ENCODE measurements at regions not wholly inside any gene's neighbourhood (a gene's known extent, or its start where the extent isn't known, plus 50 kb on each side); places are given as distances from the start of the nearest gene placed in this dataset.

DNA sequence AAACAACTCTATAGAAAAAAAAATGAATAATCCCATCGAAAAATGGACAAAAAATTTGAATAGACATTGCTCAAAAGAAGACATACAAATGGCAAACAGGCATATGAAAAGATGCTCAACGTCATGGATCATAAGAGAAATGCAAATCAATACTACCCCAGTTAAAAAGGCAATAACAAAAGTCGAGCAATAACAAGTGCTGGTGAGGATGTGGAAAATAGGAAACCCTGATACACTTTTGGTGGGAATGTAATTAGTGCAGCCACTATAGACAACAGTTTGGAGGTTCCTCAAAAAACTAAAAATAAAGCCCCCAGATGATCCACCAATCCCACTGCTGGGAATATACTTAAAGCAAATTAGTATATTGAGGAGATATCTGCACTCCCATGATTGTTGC lies 701.5 kb downstream of the NUP35 start:
- no peak for TF ChIP-seq EZH2 (IDR thresholded peaks at IDR 0.05; ENCODE audit: low read depth, unreplicated experiment)
- TF ChIP-seq, protein P1, sequence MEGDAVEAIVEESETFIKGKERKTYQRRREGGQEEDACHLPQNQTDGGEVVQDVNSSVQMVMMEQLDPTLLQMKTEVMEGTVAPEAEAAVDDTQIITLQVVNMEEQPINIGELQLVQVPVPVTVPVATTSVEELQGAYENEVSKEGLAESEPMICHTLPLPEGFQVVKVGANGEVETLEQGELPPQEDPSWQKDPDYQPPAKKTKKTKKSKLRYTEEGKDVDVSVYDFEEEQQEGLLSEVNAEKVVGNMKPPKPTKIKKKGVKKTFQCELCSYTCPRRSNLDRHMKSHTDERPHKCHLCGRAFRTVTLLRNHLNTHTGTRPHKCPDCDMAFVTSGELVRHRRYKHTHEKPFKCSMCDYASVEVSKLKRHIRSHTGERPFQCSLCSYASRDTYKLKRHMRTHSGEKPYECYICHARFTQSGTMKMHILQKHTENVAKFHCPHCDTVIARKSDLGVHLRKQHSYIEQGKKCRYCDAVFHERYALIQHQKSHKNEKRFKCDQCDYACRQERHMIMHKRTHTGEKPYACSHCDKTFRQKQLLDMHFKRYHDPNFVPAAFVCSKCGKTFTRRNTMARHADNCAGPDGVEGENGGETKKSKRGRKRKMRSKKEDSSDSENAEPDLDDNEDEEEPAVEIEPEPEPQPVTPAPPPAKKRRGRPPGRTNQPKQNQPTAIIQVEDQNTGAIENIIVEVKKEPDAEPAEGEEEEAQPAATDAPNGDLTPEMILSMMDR (conservative IDR thresholded peaks at IDR 0.05; ENCODE audit: low read depth in 2 of 2) = no peak
- TF ChIP-seq NANOG (IDR thresholded peaks at IDR 0.05; ENCODE audit: borderline replicate concordance) = no peak
- no peak for TF ChIP-seq EZH2phosphoT487 (IDR thresholded peaks at IDR 0.05; ENCODE audit: unreplicated experiment)
- TF ChIP-seq, protein P2, sequence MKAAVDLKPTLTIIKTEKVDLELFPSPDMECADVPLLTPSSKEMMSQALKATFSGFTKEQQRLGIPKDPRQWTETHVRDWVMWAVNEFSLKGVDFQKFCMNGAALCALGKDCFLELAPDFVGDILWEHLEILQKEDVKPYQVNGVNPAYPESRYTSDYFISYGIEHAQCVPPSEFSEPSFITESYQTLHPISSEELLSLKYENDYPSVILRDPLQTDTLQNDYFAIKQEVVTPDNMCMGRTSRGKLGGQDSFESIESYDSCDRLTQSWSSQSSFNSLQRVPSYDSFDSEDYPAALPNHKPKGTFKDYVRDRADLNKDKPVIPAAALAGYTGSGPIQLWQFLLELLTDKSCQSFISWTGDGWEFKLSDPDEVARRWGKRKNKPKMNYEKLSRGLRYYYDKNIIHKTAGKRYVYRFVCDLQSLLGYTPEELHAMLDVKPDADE (IDR thresholded peaks at IDR 0.05) = no peak
- TF ChIP-seq POLR2AphosphoS5 (IDR thresholded peaks at IDR 0.05; ENCODE audit: low read depth) = no peak
- TF ChIP-seq, protein P3, sequence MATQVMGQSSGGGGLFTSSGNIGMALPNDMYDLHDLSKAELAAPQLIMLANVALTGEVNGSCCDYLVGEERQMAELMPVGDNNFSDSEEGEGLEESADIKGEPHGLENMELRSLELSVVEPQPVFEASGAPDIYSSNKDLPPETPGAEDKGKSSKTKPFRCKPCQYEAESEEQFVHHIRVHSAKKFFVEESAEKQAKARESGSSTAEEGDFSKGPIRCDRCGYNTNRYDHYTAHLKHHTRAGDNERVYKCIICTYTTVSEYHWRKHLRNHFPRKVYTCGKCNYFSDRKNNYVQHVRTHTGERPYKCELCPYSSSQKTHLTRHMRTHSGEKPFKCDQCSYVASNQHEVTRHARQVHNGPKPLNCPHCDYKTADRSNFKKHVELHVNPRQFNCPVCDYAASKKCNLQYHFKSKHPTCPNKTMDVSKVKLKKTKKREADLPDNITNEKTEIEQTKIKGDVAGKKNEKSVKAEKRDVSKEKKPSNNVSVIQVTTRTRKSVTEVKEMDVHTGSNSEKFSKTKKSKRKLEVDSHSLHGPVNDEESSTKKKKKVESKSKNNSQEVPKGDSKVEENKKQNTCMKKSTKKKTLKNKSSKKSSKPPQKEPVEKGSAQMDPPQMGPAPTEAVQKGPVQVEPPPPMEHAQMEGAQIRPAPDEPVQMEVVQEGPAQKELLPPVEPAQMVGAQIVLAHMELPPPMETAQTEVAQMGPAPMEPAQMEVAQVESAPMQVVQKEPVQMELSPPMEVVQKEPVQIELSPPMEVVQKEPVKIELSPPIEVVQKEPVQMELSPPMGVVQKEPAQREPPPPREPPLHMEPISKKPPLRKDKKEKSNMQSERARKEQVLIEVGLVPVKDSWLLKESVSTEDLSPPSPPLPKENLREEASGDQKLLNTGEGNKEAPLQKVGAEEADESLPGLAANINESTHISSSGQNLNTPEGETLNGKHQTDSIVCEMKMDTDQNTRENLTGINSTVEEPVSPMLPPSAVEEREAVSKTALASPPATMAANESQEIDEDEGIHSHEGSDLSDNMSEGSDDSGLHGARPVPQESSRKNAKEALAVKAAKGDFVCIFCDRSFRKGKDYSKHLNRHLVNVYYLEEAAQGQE (IDR thresholded peaks at IDR 0.05; ENCODE audit: unreplicated experiment) = no peak
- no peak for TF ChIP-seq ZNF331 (CRISPR knock-in tag; IDR thresholded peaks at IDR 0.05; ENCODE audit: low read depth)
- no peak for TF ChIP-seq CREB1 (CRISPR knock-in tag; IDR thresholded peaks at IDR 0.05; ENCODE audit: low read depth)
- TF ChIP-seq STAT1 (IDR thresholded peaks at IDR 0.05; ENCODE audit: unreplicated experiment) = no peak
- no peak for TF ChIP-seq ZNF114 (CRISPR knock-in tag; IDR thresholded peaks at IDR 0.05)

Data from GM23338 (cell line).